Sigmoid colon (tissue), 6 donors: ENCODE measurements at regions not wholly inside any gene's neighbourhood (a gene's known extent, or its start where the extent isn't known, plus 50 kb on each side); places are given as distances from the start of the nearest gene placed in this dataset.

Experiments used
- DNase-seq: peaks from one replicate; pipeline ENCODE4 v3.0.0-alpha.2; 2019
- H3K27ac ChIP-seq, 4 donors: fragments of 200-600 bp; sonication (generic); one replicate each; pipeline ENCODE4 v1.5.1; 2016 to 2019; ENCODE audit warnings: mild to moderate bottlenecking in 1 of 4
- H3K27me3 ChIP-seq, 3 donors: fragments of 200-600 bp; sonication (generic); one replicate each; pipeline ENCODE4 v1.5.1; 2019; ENCODE audit warnings: mild to moderate bottlenecking in 1 of 3
- H3K36me3 ChIP-seq, 4 donors: fragments of 200-600 bp; sonication (generic); one replicate each; pipeline ENCODE4 v1.5.1; 2016 to 2019
- H3K4me1 ChIP-seq, 4 donors: fragments of 200-600 bp; sonication (generic); one replicate each; pipeline ENCODE4 v1.5.1; 2017 to 2019
- H3K4me3 ChIP-seq, 4 donors: fragments of 200-600 bp; sonication (generic); one replicate each; pipeline ENCODE4 v1.5.1; 2017 to 2019; ENCODE audit warnings: mild to moderate bottlenecking in 2 of 4, moderate library complexity in 1 of 4
- H3K9me3 ChIP-seq, 4 donors: fragments of 200-600 bp in 3 of 4; sonication (generic) in 3 of 4; one replicate each; pipeline versions ENCODE4 v1.5.1 to v1.6.1; 2013 to 2019
- EP300 ChIP-seq, 4 donors: sonication (generic); formaldehyde crosslinking; IDR thresholded peaks; one replicate each; pipeline ENCODE4 v1.6.1; 2017; ENCODE audit warnings: antibody characterized with exemption in 4 of 4
- POLR2A ChIP-seq, 2 donors: fragments of 450-650 bp; IDR thresholded peaks; one replicate each; pipeline ENCODE4 v1.6.1; 2016; ENCODE audit warnings: antibody characterized with exemption in 2 of 2, mild to moderate bottlenecking in 2 of 2, moderate library complexity in 2 of 2
- POLR2AphosphoS5 ChIP-seq, 4 donors: sonication (generic); formaldehyde crosslinking; IDR thresholded peaks; one replicate each; pipeline ENCODE4 v1.6.1; 2017; ENCODE audit warnings: antibody characterized with exemption in 4 of 4
- WGBS, 2 donors: extraction: QIAGEN DNeasy Blood & Tissue Kit; methylation state at CpG; one replicate each; pipeline ENCODE4 v1.1.7; 2013; 5-methylcytosine and 5-hydroxymethylcytosine counted together
- intact Hi-C: fragments of 100-400 bp; cut with DNase I; formaldehyde crosslinking; loops from one replicate; pipeline ENCODE4 v1.15.1; 2023
- TF ChIP-seq, protein P1 (sequence below), 4 experiments: fragments of 450-650 bp in 3 of 4; fragments of 200-600 bp in 1 of 4; IDR thresholded peaks; one replicate each; pipeline ENCODE4 v1.5.1; 2016 to 2019; ENCODE audit warnings: antibody characterized with exemption in 4 of 4, mild to moderate bottlenecking in 3 of 4, moderate library complexity in 2 of 4
- donor health status: healthy with polysubstance abuse.
- donor health status: healthy.

- Histone ChIP-seq H3K4me1 (peaks cover 0 to 11% (median 3%) of the 10 kb centered on the region in 4 donors), H3K9me3 (no peaks in the 10 kb centered on the region), H3K4me3 (no peak overlapping the region), H3K36me3 (no peaks in the 10 kb centered on the region), H3K27me3 (no peaks in the 10 kb centered on the region), H3K27ac (no peak overlapping the region)
- DNase-seq, result no peak
- 86 to 91% methylated on average over 9 of the region's 9 CpGs for WGBS, 2 donors
- TF ChIP-seq POLR2AphosphoS5 (IDR thresholded peaks at IDR 0.05) (no peak), EP300 (IDR thresholded peaks at IDR 0.05) (no peak), POLR2A (IDR thresholded peaks at IDR 0.05) (no peak)
- TF ChIP-seq, protein P1, sequence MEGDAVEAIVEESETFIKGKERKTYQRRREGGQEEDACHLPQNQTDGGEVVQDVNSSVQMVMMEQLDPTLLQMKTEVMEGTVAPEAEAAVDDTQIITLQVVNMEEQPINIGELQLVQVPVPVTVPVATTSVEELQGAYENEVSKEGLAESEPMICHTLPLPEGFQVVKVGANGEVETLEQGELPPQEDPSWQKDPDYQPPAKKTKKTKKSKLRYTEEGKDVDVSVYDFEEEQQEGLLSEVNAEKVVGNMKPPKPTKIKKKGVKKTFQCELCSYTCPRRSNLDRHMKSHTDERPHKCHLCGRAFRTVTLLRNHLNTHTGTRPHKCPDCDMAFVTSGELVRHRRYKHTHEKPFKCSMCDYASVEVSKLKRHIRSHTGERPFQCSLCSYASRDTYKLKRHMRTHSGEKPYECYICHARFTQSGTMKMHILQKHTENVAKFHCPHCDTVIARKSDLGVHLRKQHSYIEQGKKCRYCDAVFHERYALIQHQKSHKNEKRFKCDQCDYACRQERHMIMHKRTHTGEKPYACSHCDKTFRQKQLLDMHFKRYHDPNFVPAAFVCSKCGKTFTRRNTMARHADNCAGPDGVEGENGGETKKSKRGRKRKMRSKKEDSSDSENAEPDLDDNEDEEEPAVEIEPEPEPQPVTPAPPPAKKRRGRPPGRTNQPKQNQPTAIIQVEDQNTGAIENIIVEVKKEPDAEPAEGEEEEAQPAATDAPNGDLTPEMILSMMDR (IDR thresholded peaks at IDR 0.05), result no peak
- intact Hi-C loops, result loop anchor here (10.0 kb wide), 1 partner anchor 502 kb away; no protein-coding TSS in a partner anchor
Observed at GRCh38 chr6:27183060-27183832, 64.3 kb upstream of the PRSS16 start.

GRCh38 chr6:27187231-27188060 is 60.1 kb upstream of the PRSS16 start:
- H3K4me3 ChIP-seq, result peak overlapping the region; percentile 34 to 62 (median 58)
- no peaks in the 10 kb centered on the region for H3K36me3 ChIP-seq
- H3K27ac ChIP-seq, result peak overlapping the region; percentile 75 to 86 (median 79)
- no peaks in the 10 kb centered on the region for H3K9me3 ChIP-seq
- no peak for DNase-seq
- peaks cover 0 to 6% (median 2%) of the 10 kb centered on the region in 4 donors for H3K4me1 ChIP-seq
- TF ChIP-seq, protein P1 (IDR thresholded peaks at IDR 0.05), result no peak
- TF ChIP-seq POLR2AphosphoS5 (IDR thresholded peaks at IDR 0.05) (no peak), POLR2A (IDR thresholded peaks at IDR 0.05) (no peak), EP300 (IDR thresholded peaks at IDR 0.05) (no peak)
- intact Hi-C loops, result loop anchor here (1.0 to 10.0 kb wide), 4 partner anchors 285 to 1170 kb away; partner anchors contain the start of gene ZNF184
- H3K27me3 ChIP-seq, result no peaks in the 10 kb centered on the region
- 8 to 29% methylated on average over 13 of the region's 13 CpGs for WGBS, 2 donors

GRCh38 chr6:27188061-27188884 is 59.2 kb upstream of the PRSS16 start:
- 1% methylated on average over 33 of the region's 33 CpGs for WGBS, 2 donors
- TF ChIP-seq POLR2AphosphoS5 (IDR thresholded peaks at IDR 0.05) (peak in 2 of 4 donors; percentile 12), POLR2A (IDR thresholded peaks at IDR 0.05) (peak in 1 of 2 donors; percentile 31), EP300 (IDR thresholded peaks at IDR 0.05) (no peak)
- TF ChIP-seq, protein P1 (IDR thresholded peaks at IDR 0.05), result no peak
- intact Hi-C loops, result loop anchor here (1.0 to 10.0 kb wide), 4 partner anchors 284 to 1169 kb away; partner anchors contain the start of gene ZNF184
- H3K27ac ChIP-seq, result peak overlapping the region; percentile 75 to 86 (median 79)
- no peaks in the 10 kb centered on the region for H3K9me3 ChIP-seq
- DNase-seq, result peak; percentile 76
- no peaks in the 10 kb centered on the region for H3K27me3 ChIP-seq
- H3K4me1 ChIP-seq, result peaks cover 0 to 6% (median 2%) of the 10 kb centered on the region in 4 donors
- H3K4me3 ChIP-seq, result peak overlapping the region; percentile 34 to 62 (median 58)
- H3K36me3 ChIP-seq, result no peaks in the 10 kb centered on the region

DNA sequence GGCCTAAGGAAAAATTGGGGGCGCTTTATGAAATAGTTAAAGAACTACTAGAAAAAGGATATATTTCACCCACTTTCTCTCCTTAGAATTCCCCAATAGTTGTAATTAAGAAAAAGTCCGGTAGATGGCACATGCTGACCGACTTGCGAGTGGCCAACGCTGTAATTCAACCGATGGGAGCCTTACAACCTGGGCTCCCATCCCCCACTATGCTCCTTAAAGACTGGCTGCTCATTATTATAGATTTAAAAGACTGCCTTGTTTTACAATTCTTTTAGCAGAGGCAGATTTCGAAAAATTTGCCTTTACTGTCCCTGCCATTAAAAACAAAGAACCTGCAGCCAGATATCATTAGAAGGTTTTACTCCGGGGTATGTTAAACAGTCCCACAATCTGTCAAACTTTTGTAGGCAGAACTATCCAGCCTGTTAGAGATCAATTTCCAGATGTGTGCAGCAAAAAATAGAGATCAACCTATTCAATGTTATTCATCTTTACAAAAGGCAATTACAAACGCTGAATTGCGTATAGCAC is 58.5 kb upstream of the PRSS16 start:
- WGBS, 2 donors, result 7 to 17% methylated on average over 10 of the region's 10 CpGs
- Histone ChIP-seq H3K4me1 (peaks cover 0 to 6% (median 2%) of the 10 kb centered on the region in 4 donors), H3K27ac (peak overlapping the region; percentile 75 to 86 (median 79)), H3K36me3 (no peaks in the 10 kb centered on the region), H3K27me3 (no peaks in the 10 kb centered on the region), H3K4me3 (peak overlapping the region; percentile 34 to 62 (median 58)), H3K9me3 (no peaks in the 10 kb centered on the region)
- intact Hi-C loops, result loop anchor here (1.0 to 10.0 kb wide), 4 partner anchors 283 to 1168 kb away; partner anchors contain the start of gene ZNF184
- DNase-seq, result peak; percentile 79
- TF ChIP-seq POLR2AphosphoS5 (IDR thresholded peaks at IDR 0.05), result no peak
- TF ChIP-seq, protein P1 (IDR thresholded peaks at IDR 0.05), result peak; percentile 25 to 70 (median 55)
